ENCODE measurements at regions not wholly inside any gene's neighbourhood (a gene's known extent, or its start where the extent isn't known, plus 50 kb on each side); places are given as distances from the start of the nearest gene placed in this dataset.

- DNase-seq (ENCODE audit: low spot score): no peak
Measured at GRCh38 chr1:22379566-22379965, 72.1 kb upstream of the ZBTB40 start.

GRCh38 chr1:22380024-22380785, 71.4 kb upstream of the ZBTB40 start:
- DNase-seq (ENCODE audit: low spot score): no peak

DNA sequence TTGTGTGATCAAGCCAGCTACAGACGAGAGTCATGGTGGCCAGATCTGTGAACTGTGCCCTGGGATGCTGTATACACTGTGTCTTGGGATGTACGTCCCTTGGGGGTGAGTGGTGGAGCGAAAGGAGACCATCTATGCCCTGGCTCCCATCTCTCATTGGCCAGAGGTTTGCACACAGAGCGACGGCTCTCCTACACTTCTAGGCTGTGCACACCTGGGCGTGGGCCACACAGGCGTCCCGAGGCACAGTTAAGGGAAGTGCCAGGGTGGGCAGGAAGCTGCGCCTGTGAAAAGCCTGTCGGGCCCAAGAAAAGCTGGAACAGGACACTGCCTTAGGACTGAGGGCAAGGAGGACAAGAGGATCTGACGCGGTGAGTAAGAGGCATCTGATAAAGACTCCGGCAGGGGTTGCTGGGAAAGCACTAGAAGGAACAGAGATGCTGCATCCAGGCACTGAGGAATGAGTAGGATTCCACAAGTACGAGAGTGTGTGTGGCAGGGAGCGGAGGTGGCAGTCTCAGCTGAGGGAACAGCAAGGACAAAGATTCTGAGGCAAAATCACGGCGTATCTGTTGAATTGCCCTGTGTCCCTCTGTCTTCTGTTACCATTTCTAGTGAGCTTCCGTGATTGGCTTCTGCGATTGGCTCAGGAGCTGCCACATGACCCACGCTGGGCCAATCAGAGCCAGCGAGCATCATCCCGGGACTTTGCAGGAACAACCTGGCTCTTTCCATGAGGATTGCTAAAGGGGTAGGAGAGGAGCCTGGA, 67.9 kb upstream of the ZBTB40 start:
- DNase-seq (ENCODE audit: low spot score): no peak

DNA sequence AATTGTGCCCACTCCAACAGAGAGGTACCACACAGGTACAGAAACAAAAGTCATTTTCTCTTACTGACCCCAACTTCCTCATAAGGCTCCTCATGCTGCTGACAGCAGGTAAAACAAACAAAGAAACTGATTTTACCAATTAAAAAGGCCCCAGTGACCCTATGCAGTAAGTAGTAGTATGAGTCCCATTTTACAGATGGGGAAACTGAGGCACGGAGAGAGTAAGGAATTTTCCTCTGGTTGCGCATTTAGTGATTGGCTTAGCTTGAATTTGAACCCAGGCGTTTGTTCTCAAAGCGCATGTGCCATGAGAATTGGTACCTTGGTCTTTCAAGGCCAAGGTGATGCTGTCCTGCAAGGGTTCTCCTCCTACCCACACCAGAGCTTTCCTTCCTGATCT, 66.1 kb upstream of the ZBTB40 start:
- no peak for DNase-seq (ENCODE audit: low spot score)

DNA sequence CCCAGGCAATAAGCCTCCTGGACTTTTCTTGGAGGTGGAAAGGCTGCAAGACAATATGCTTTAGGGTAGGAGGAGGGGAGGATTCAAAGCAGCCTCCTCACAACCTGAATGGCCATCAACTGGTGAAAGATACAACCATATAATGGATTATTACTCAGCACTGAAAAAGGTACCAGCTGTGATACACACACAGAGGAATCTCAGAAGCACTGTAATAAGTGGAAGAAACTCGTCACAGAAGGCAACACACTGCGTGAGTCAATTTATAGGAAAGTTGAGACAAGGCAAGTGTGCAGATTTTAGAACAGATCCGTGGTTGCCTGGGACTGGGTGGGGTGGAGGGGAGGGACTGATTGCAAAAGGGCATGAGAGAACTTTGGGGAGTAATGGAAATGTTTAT, 64.9 kb upstream of the ZBTB40 start:
- DNase-seq (ENCODE audit: low spot score): no peak

GRCh38 chr1:22387919-22388580, 63.6 kb upstream of the ZBTB40 start:
- no peak for DNase-seq (ENCODE audit: low spot score)

GRCh38 chr1:22388671-22389450, 62.8 kb upstream of the ZBTB40 start:
- no peak for DNase-seq (ENCODE audit: low spot score)

DNA sequence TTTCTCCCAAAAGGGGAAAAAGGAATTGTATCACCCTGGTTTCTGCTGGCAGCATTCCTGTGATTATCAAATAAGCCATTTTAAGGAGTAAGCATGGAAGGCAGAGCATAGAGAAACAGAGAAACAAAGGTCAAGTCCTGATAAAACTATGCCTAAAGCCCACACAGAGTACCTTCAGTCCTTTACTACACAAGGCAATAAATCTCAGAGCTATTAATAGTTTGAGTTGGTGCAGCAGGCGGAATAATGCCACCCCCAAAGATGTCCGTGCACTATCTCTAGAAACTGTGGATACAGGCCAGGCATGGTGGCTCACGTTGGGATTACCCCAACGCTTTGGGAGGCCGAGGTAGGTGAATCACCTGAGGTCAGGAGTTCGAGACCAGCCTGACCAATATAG, 58.1 kb upstream of the ZBTB40 start:
- no peak for DNase-seq (ENCODE audit: low spot score)

DNA sequence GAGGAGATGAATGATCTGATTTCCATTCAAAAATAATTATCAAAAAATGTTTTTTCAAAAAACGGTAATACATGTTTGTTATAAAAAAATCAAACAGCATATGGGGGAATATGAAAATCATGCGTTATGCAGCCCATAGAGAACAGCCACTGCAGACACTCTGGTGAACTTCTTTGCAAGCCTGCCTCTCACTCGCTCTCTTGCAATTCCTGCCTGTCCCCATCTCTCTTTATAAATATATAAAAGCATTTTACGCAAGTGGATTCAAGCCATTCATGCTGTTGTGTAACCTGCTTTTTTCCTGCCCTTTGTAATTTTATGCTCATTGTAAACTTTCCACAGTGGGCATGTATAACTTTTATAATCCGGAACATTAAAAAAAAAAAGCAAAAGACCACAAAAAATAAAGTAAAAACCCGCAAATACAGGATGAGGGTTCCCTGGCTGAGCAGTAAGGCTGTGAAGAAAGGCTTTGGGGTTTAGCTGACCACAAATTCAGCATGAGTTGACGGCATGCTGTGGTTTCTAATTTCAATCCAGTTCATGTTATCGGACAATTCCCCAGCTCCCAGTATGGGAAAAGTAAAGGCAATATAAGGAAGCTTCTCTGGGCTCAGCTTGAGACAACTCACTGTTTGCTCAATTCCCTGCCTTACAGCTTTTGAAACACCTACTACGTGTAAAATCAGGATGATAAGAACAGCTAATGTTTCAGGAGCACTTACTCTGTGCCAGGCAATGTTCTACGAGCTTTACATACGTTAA, 52.8 kb upstream of the ZBTB40 start:
- DNase-seq (ENCODE audit: low spot score): no peak

DNA sequence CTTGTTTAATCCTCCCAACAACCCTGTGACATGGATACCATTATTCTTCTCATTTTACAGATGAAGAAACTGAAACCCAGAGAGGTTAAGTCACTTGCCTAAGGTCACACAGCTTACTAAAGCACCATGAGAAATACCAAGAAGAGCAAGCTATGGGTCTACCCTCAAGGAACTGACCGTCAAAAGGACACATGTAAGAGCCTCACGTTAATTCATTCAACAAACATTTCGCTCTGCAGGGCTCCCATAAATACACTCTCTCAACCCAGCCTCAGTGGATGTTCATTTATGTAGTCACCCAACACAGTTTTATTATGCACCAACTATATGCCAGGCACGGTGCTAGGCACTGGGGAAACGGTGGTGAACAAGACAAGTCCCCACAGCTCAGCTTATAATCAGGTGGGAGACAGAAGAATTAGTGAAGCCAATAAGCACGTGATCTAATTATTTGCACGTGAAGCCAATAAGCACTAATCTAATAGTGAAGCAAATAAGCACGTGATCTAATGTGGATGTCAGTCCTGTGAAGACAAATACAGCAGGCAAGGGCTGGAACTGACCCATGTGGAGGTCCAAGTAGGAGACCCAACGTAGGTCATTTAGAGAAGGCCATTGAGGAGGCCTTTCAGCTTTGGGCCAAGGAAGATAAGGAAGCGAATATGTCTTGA, 52.1 kb upstream of the ZBTB40 start:
- no peak for DNase-seq (ENCODE audit: low spot score)
